AG09319 (cell line): ENCODE measurements at regions not wholly inside any gene's neighbourhood (a gene's known extent, or its start where the extent isn't known, plus 50 kb on each side); places are given as distances from the start of the nearest gene placed in this dataset.

Experiments used
- DNase-seq: peaks from one replicate; pipeline ENCODE4 v3.0.0-alpha.2; 2010; ENCODE audit warnings: low read depth; ENCODE audit errors: extremely low read depth
- CTCF ChIP-seq: IDR thresholded peaks from 2 replicates; pipeline ENCODE4 v1.5.1; 2011; ENCODE audit warnings: low read depth, mild to moderate bottlenecking, inconsistent platforms, low read length, moderate library complexity

GRCh38 chrX:3169421-3169820 is 128.2 kb downstream of the ARSF start:
- TF ChIP-seq CTCF = no peak
- DNase-seq = no peak

GRCh38 chrX:3167771-3168170 is 126.5 kb downstream of the ARSF start:
- no peak for TF ChIP-seq CTCF
- DNase-seq = no peak

GRCh38 chrX:3166670-3167455 is 125.6 kb downstream of the ARSF start:
- TF ChIP-seq CTCF = no peak
- no peak for DNase-seq

- TF ChIP-seq CTCF = no peak
- no peak for DNase-seq
Measured at GRCh38 chrX:3165808-3166207, 124.5 kb downstream of the ARSF start.
